ENCODE measurements at regions not wholly inside any gene's neighbourhood (a gene's known extent, or its start where the extent isn't known, plus 50 kb on each side); places are given as distances from the start of the nearest gene placed in this dataset.

DNA sequence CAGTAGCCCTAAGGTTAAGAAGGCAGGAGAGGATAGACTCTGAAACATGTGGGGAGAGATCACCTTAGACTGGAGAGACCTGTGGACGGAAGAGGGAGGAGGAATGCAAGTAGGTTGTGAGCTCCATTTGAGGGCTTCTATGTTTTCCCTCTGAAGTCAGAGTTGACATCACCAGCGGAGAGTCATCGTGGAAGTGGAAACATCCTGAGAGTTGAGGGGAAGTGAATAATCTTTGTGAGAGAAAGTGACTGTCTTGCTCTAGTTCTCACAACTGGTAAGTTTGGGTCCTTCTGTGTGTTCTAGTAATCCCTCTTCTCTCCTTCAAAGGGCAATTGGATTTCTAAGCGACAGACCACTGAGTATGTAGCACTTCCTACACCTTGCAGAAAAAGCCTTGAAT, 103.6 kb upstream of the CCND2 start:
- no peak for TF ChIP-seq POLR2A (IDR thresholded peaks at IDR 0.05)
- TF ChIP-seq, protein P1, sequence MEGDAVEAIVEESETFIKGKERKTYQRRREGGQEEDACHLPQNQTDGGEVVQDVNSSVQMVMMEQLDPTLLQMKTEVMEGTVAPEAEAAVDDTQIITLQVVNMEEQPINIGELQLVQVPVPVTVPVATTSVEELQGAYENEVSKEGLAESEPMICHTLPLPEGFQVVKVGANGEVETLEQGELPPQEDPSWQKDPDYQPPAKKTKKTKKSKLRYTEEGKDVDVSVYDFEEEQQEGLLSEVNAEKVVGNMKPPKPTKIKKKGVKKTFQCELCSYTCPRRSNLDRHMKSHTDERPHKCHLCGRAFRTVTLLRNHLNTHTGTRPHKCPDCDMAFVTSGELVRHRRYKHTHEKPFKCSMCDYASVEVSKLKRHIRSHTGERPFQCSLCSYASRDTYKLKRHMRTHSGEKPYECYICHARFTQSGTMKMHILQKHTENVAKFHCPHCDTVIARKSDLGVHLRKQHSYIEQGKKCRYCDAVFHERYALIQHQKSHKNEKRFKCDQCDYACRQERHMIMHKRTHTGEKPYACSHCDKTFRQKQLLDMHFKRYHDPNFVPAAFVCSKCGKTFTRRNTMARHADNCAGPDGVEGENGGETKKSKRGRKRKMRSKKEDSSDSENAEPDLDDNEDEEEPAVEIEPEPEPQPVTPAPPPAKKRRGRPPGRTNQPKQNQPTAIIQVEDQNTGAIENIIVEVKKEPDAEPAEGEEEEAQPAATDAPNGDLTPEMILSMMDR (IDR thresholded peaks at IDR 0.05), result no peak

All from breast epithelium (tissue), 3 donors.